Left cardiac atrium (tissue), 4 donors: ENCODE measurements at regions not wholly inside any gene's neighbourhood (a gene's known extent, or its start where the extent isn't known, plus 50 kb on each side); places are given as distances from the start of the nearest gene placed in this dataset.
"Not testable (repeated sequence)": the region's sequence is repeated elsewhere in the genome, so short reads cannot be mapped to it uniquely, and the experiment has no call there.

ENCODE experiments used
- ATAC-seq, 2 donors: fragments of 200-7000 bp; cut with Tn5 transposase; one replicate each; pipeline ENCODE4 v1.9.1; 2020; ENCODE audit warnings: mild to moderate bottlenecking in 2 of 2, moderate library complexity in 2 of 2
- DNase-seq: peaks from one replicate; pipeline ENCODE4 v3.0.0-alpha.2; 2020
- intact Hi-C, 2 donors: fragments of 100-400 bp; cut with DNase I; formaldehyde crosslinking; loops; one replicate each; pipeline versions ENCODE4 v1.14.1 to v1.15.1; 2022 to 2023
- donor health status: DM: no; HTN: yes; CAD: no.
- donor health status: DM: no; HTN: yes; CAD: no; lungs with severe emphysema.
- donor health status: DM: yes; HTN: yes; CAD: no.
- donor health status: Dilated cardiomyopathy.

DNA sequence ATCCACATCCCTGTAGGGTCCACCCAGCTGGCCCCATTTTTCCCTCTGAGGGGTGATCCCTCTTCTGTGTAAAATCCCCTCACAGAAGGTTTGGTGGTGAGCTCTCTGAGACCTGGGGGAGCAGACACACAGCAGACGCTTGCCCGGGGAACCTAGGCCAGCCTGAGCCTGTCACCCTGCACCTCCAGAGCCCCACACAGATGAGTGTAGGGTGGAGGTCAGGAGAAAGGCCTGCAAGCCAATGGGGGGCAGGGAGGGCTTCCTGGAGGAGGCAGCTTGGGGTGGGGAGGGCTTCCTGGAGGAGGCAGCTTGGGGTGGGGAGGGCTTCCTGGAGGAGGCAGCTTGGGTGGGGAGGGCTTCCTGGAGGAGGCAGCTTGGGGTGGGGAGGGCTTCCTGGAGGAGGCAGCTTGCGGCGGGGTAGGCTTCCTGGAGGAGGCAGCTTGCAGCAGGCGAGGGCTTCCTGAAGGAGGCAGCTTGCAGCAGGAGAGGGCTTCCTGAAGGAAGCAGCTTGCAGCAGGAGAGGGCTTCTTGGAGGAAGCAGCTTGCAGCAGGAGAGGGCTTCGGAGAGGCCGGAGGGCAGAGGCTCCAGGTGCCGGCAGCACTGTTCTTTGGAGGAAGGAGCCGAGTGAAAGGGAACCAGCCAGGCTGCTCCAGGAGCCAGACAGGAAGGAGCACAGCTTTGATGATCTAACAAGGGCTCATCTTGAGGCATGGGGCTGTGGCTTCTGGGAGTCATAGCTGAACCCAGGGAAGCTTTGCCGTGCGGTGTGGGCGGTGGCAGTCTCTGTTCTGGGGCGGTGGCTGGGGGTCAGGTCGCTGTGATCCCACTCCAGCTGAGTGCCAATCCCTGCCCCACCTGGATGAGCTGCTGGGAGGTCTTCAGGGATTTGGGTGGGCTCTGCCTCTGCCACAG lies 83.7 kb upstream of the ZNF469 start:
- intact Hi-C loops: no loop called here
- DNase-seq (no peak), ATAC-seq (peak in 1 of 2 donors; percentile 8)

DNA sequence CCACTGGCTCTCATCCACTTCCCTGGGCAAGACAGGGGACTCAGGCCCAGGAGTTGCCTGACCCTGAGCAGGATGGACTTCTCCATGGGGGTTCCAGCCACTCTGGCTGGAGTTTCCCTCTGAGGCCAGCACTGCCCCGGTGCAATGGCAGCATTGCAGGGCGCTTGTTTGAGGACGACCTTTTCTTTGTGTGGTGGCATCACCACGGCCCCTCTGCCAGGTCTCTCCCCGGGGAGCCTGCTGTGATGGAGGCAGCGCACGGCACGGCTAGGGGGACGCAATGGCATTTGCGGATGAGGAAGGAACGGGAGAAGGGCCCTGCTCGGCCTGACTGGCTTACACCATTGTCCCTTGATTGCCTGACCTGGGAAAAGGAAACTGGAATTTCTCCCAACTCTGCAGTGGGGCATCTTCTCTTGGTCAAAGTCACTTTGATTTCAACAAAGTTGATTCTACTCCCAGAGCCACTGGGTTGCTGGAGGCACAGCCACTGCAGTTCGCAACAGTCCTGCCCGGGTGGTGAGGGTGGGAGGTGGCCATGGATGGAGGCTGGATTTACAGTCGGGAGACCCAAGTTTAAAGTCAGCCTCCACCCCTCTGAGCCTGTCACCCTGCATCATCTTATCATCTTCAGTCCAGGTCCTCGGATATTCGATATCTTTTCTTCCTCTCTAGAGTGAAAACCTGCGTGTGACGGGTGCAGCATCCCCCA lies 82.9 kb upstream of the ZNF469 start:
- DNase-seq (no peak), ATAC-seq (no peak)
- intact Hi-C loops: no loop called here

DNA sequence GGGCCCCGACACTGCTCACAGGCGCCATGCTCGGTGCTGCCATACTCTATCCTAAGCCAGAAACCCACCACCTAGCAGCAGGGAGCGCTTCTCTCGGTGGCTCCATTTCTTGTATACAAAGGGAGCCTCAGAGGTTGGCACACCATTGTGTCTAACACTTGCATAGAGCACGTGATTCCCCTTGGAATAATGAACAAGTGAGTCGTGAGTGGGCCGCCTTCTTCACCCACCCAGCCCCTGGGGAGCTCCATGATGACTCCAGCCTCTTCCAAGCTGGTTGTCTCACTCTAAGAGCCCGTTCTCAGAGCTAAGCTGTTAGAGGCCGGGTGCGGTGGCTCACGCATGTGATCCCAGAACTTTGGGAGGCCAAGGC lies 82.3 kb upstream of the ZNF469 start:
- ATAC-seq (no peak), DNase-seq (no peak)
- intact Hi-C loops: no loop called here

DNA sequence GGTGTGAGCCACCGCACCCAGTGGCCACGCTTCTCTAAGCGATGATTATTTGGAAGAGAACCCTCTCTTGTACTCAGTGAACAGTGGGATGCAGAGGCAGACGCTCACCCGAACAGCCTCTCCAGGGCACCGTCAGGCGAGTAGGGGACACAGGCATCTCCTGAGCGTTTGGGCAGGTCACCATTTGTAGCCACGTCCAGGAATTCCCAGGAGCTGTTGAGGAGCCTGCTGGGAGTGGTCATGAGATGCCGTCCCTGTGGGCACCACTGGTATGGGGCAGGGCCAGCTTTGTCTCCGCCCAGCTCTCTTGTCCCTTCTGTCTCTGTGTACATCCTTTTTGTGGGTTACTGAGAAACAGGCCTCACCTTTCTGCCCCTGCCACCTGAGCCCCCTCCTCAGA lies 81.3 kb upstream of the ZNF469 start:
- no peak for DNase-seq
- intact Hi-C loops: no loop called here
- no peak for ATAC-seq

DNA sequence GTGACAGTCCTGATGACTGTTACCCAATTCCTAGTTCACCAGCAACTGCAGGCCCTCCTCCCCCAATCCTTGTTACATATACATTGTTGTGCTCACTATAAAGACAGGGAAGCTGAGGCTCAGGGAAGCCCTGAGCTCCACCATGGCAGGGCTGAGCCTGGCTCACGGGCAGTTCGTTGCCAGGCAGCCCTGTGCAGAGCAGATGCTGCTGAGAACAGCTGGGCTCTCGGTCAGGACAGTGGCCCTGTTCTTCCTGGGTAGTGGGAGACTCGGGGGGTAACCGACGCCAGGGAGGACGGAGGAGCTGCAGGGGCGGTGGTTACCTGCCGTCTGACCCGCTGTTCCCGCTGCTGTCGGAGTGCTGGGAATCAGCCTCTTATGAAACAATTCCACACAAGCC lies 80.9 kb upstream of the ZNF469 start:
- intact Hi-C loops: no loop called here
- DNase-seq (no peak), ATAC-seq (no peak)

DNA sequence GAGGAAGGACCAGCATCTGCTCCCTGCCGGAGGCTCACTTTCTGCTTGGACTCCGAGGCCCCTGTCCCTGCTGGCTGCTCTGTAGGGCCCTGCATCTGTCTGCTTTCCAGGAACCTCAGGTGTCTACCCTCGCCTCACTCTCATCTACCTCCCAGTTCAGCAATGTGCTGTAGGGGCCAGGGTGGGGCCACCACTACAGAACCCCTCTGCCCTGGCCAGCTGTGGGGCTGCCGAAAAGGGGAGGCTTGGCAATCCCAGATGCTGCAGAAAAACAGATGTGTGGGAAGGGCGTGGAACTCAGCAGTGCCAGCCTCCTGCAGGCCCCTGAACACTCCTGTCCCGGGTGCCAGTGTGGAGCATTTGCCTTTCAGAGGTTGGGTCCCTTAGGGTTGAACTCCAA lies 80.1 kb upstream of the ZNF469 start:
- DNase-seq (no peak), ATAC-seq (no peak)
- intact Hi-C loops: no loop called here

DNA sequence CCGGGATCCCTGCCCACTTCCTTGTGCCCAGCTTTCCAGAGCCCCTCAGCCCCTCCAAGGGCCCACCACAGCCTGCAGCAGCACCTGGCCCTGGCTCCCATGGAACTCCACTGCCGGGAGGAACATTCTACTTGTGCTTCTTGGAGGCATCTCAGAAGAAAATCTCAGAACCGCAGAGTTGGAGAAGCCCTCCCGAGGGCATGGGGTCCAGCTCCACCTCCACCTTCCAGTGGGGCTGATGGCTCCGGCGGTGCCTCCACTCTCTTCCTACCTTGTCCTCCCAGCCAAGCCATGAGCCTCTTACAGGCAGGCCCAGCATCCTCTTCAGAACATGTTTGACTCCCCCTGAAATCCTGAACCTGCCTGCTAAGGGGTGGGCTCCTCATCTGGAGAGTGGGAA lies 79.4 kb upstream of the ZNF469 start:
- no peak for DNase-seq

DNA sequence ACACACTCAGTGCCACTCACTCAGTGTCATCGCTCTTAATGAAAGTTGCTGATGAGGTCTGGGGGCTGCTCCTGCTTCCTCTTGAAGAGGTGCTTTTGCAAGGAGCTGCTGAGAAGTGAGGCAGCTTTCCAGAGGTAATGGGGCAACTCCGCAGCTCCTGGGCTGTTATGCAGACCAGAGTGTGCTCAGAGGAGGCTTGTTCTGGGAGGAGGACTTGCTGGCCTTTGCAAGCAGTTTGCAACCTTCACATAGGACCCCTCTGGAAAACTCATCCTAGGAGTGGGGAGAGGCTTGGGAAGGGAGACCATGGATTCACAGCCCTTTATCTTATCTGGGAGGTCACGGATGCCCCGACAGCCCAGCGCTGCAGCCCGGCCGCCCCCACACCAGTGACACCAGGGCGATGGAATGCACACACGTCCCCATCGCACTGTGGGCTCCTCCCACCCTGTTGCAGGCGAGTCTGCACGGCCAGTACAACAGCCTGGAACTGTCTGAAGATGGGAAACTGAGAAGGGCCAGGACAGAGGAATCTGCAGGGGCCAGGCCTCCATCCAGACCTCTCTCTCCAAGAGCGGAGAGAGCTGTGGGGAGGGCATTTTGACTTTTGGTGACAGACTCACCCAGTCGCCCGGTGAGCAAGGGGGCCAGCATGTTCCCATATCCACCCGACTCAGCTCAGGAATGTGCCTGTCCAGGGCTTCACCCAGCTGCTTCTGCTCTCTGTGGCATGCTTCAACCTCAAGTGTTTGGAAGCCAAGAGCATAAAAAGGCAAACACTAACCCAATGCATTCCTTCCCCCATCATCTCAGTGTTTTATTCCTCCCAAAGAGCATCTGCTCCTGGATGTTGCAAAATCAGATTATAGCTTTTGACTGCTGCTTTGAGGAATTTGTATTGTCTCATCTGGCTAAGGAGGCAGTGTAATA lies 78.6 kb upstream of the ZNF469 start:
- peak; percentile 74 to 84 for ATAC-seq

More for the DNA sequence above, 79.4 kb upstream of the ZNF469 start:
- no peak for ATAC-seq
- intact Hi-C loops: no loop called here

DNA sequence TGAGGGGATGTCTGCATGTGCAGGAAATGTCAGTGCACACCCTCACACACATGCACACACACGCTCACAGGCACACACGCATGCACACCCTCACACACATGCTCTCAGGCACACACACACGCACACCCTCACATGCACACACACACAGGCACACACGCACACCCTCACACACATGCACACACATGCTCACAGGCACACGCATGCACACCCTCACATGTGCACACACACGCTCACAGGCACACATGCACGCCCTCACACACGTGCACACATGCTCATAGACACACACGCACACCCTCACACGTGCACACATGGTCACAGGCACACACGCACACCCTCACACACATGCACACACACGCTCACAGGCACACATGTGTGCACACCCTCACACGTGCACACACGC lies 77.6 kb upstream of the ZNF469 start:
- DNase-seq (no peak), ATAC-seq (no peak)
- intact Hi-C loops: no loop called here

More for the DNA sequence above, 78.6 kb upstream of the ZNF469 start:
- peak; percentile 62 for DNase-seq
- intact Hi-C loops: no loop called here

DNA sequence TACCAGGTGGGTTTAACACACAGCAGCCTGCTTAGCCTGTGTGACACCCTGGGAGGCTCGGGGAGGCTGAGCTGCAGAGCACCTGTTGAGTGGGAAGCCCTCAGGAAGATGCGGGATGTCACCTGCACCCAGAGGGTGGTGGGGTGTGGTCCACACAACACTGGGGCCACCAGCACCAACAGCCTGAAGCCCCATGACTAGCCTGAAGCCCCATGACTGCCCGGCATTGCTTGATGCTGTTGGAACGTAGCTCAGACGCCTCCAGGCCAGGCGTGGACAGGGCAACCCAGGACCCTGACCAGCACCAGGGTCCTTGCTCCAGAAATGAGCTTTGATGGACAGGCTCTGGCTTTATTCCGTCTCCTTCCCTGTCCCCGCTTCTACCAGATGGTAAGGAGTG lies 76.3 kb upstream of the ZNF469 start:
- ATAC-seq (no peak), DNase-seq (no peak)
- intact Hi-C loops: no loop called here

DNA sequence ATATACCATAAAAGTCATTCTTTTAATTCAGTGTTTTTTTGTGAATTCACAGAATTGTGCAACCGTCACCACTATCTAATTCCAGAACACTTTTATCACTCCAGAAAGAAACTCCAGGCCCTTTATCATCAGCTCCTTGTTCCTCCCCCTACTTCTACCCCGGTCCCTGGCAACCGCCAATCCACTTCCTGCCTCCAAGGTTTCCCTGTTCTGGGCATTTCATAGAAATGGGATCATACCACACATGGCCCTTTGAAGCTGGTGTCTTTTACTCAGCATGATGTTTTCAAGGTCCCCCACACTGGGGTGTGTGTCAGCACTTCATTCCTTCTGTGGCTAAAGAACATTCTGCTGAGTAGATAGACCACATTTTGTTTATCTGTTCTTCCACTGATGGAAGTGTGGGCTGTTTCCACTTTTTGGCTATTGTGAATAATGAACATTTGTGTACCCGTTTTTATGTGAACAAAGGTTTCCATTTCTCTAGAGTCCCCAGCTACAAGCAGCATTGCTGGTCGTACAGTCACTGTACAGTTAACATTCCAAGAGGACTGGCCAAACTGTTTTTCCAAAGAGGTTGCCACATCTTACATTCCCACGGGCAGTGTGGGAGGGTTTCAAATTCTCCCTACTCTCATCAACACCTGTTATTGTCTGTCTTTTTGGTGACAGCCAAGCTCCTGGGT lies 75.8 kb upstream of the ZNF469 start:
- ATAC-seq (peak; percentile 56 to 57), DNase-seq (no peak)
- intact Hi-C loops: no loop called here

DNA sequence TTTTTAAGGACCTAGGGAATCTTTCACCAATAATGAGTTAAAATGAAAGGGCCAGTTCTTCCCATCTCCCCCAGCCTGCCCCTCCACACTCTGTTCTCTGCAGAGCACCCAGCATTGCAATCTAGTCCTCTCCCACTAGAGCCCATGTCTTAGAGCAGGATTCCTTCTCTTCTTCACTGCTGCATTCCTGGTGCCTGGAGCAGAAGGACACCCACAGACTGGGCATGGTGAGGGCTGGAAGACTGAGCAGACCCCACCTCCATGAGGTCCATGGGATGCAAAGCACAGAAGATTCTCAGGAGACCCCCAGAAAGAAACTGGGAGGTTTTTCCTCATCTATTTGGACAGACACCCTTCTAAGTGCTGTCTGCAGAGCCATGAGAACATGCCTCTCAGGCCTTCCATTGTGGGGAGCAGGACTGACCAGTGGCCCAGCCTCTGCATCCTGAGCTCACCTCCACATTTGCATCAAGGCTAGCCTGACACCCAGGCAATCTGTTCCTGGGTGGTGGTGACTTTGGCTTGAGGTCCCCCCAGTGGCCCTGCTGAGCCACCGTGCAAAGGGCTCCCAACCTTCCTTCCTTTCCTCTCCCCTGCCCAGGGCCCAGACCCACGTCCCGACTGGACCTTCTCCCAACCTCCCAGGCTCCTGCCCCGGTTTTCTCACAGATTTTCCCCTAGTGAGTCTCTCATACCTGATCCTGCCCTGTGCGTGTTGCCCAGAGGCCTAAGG lies 74.2 kb upstream of the ZNF469 start:
- DNase-seq (no peak), ATAC-seq (no peak)
- intact Hi-C loops: no loop called here

DNA sequence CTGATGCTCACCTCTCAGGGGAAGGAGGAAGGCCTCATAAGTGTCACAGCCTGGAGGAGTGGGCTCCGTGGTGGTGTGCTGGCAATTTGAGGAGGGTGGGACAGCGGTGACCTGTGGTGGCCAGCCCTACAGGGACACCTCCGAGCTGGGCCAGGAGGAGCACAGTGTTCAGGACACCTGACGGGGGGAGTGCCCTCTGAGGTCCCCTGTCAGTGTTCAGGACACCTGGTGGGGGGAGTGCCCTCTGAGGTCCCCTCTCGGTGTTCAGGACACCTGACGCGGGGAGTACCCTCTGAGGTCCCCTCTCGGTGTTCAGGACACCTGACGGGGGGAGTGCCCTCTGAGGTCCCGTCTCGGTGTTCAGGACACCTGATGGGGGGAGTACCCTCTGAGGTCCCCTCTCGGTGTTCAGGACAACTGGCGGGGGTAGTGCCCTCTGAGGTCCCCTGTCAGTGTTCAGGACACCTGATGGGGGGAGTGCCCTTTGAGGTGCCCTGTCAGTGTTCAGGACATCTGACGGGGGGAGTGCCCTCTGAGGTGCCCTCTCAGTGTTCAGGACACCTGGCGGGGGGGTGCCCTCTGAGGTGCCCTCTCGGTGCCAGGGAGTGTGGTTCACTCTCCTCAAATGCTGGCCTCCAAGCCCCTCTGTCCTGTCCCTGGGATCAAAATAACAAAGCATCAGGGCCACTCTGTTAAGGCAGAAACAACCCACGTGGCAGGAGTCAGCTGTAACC lies 73.4 kb upstream of the ZNF469 start:
- intact Hi-C loops: no loop called here
- no peak for DNase-seq
- no peak for ATAC-seq

DNA sequence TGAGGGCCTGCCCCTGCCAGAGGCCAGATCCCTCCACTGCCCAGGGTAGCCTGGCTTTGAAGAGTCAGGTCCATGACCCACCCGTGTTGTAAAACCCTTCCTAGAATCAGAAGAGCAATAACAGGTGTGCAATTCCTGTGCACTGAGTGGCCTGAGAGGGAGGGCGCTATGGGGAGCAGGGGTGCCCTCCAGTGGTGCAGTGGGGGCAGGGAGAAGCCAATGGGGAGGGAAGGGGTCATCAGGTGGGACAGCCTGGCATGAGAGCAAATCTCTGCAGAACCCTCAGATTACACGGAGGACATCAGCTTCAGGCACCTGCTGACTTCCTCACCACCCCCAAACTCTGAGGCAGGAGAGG lies 72.9 kb upstream of the ZNF469 start:
- DNase-seq: no peak
- no peak for ATAC-seq
- intact Hi-C loops: no loop called here

DNA sequence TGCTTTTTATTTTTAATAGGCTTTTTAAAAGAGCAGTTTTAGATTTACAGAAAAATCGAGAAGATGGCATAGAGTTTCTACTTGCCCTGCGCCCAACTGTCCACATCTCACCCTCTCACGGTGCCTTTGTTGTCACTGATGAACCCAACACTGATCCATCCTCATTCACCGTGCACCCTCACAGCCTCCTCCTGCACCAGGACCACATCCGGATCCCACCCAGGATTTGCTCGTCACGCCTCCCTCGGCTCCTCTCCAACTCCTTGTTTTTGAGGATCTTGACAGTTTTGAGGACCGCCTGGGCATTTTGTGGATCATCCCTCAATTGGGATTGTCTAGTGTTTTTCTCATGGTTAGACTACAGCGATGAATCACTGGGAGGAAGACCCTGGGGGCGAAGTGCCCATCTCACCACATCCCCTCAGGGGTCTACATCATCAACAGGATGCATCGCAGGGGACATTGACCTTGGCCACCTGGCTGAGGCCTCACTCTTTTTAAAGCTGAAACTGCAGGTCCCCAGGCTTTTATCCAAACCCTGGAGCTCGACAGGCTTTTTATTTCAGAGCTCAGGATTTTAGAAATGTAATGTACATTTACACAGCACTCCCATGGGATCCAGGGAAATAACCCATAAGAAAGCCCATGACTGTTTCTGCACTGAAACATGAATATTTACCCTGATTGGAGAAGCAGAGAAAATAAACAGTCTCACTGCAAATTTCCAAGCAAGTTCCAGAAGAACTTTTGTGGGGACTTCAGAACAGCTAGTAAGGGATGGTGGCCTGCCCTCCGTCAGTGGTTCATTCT lies 71.8 kb upstream of the ZNF469 start:
- no peak for ATAC-seq
- DNase-seq: no peak
- intact Hi-C loops: no loop called here

DNA sequence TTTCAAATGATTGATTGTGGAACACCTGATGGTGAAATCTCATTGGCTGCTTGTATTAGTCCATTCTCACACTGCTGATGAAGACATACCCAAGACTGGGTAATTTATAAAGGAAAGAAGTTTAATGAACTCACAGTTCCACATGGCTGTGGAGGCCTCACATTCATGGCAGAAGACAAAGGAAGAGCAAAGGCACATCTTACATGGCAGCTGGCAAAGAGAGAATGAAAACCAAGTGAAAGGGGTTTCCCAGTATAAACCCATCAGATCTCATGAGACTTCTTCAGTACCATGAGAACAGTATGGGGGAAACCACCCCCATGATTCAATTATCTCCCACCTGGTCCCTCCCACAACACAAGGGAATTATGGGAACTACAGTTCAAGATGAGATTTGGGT lies 70.9 kb upstream of the ZNF469 start:
- ATAC-seq, DNase-seq, intact Hi-C loops: not testable (repeated sequence)

DNA sequence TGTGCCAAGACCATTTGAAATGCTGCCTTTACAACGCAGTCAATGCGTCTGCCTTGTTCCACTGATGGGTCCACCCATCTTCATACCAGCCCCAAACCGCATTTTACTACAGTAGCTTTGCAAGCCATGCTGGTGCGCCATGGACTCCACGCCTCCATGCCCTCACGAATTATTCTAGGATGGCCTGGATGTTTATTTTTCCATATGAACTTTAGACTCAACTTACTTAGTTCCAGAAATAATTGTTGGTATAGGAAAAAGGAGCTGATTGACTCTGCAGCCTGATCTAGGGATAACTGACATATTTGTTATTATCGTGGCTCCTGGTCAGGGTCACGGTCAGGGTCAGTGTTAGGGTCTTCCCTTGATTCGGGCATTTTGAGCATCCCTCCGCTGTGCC lies 70.0 kb upstream of the ZNF469 start:
- ATAC-seq (no peak), DNase-seq (no peak)
- intact Hi-C loops: no loop called here
